OCI-LY3 (cell line): ENCODE measurements at regions not wholly inside any gene's neighbourhood (a gene's known extent, or its start where the extent isn't known, plus 50 kb on each side); places are given as distances from the start of the nearest gene placed in this dataset.

Experiments used
- EZH2phosphoT487 ChIP-seq: fragments of 200-600 bp; shearing (Covaris generic); IDR thresholded peaks from 2 replicates; pipeline ENCODE4 v1.6.1; 2018; ENCODE audit warnings: antibody characterized with exemption, mixed run types, low read depth
- TF ChIP-seq, protein P1 (sequence below): fragments of 200-600, 300-600 bp; sonication (generic); IDR thresholded peaks from 2 replicates; pipeline ENCODE4 v1.5.1; 2014; ENCODE audit warnings: antibody characterized with exemption, low read length, low read depth

DNA sequence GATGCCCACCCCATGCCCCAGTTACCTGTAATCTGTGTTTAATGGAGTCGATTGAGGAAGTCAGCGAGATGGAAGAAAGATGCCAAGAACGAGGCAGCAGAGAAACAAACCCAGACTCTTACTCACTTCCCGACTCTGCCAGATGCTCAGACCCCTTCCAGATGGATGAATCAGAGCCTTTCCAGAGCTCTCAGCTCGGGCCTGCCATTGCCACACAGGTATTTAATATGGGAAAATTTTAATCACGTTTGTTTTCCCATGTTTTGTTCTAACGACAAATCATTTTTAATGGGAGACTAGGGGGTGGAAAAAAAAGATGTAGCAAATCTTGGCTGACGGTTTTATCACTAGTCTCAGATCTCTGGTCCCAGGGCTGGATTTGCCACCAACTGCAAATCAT, 72.5 kb upstream of the SRRM4 start:
- TF ChIP-seq, protein P1, sequence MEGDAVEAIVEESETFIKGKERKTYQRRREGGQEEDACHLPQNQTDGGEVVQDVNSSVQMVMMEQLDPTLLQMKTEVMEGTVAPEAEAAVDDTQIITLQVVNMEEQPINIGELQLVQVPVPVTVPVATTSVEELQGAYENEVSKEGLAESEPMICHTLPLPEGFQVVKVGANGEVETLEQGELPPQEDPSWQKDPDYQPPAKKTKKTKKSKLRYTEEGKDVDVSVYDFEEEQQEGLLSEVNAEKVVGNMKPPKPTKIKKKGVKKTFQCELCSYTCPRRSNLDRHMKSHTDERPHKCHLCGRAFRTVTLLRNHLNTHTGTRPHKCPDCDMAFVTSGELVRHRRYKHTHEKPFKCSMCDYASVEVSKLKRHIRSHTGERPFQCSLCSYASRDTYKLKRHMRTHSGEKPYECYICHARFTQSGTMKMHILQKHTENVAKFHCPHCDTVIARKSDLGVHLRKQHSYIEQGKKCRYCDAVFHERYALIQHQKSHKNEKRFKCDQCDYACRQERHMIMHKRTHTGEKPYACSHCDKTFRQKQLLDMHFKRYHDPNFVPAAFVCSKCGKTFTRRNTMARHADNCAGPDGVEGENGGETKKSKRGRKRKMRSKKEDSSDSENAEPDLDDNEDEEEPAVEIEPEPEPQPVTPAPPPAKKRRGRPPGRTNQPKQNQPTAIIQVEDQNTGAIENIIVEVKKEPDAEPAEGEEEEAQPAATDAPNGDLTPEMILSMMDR = no peak
- no peak for TF ChIP-seq EZH2phosphoT487
